ENCODE measurements at regions not wholly inside any gene's neighbourhood (a gene's known extent, or its start where the extent isn't known, plus 50 kb on each side); places are given as distances from the start of the nearest gene placed in this dataset.
A peak's percentile ranks its signal among the peaks of the same experiment; 100 is the strongest.

DNA sequence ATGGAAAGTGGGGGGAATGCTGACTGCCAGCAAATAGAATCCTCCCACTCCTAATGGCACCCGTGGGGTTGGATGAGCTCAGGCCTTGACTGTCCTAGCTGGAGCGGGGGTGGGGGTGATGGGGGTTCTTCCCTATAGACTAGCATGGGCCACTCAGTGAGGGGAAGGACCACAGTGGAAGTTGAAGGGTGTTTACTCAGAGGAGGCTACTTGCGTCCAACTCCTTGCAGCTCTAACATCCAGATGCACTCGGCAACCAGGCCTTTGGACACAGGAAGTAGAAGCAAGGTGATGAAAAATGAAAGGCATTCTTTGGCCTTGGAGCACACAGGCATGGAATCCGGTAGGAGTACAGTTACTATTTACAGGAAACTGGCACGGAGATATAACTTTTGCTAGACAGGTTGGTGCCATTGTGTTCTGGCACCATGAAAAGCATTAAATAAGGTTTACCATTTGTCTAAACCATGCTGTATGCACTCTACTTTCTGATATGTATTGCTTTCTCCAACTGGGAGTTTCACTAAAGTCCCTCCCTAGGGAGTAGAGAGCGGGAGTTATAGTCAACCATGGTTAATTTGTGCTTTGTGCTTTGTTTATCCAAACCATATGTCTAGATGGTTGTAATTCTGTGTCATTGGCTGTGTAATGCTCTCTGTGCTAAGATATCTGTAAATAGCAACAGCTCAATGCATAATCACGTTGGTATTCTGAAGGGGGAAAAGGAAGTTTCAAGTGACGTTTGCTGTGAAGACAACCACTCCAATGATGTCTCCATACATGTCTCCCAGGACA is 125.3 kb downstream of the TSHZ3 start:
- DNase-seq (ENCODE audit: low spot score): no peak
- no peak for ATAC-seq

DNA sequence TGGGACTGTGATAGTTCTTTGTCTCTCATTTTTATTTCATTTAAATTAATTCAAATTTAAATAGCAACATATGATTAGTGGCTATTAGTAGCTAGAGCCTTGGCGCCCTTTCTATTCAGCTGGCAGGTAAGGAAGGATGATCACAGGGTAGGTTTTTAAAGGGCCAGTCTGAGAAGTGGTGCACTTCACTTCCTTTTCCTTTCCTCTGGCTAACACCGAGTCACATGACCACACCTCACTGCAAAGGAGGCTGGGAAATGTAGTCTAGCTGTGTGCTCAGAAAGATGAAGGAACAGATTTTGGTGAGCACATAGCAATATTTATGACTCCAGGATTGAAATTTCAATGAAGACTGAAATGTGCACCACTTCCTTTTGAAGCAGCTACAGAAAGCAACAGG is 128.7 kb downstream of the TSHZ3 start:
- ATAC-seq (no peak), DNase-seq (ENCODE audit: low spot score) (no peak)

DNA sequence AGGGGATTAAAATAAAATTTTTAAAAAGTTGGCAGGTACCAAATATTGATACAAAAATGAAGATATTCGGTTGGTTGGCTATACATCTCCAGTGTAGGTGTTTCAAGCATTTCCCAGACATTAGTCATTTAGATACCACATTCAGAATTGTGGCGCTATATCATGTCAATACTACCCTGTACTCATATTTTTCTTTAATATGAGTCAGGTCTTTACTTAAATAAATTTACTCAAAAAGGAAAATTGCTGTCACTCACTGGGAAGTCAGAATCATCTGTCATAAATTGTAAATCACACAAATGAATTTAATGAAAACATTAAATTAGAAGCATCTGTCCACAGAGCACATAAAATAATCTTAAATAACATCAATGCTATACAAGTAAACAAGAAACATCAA is 134.2 kb downstream of the TSHZ3 start:
- DNase-seq (ENCODE audit: low spot score) (no peak), ATAC-seq (no peak)

DNA sequence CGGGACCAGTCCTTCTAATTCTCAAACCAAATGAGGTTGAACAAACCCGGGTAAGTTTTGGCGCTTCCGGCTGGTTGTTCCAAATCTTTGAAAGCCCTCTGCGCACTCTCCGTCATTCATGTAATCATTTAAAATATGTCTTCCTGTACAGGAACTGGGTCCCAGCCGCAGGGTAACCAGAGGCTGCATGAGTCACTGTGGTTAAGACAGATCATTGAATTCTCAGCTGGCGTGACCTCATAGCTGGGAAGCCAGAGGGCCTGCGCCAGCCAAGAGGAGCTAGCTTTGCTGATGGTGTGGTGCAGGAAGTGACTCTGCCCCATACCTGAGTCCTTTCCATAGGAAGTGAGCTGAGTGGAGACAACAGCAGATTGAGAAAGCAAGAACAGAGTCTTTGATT is 135.2 kb downstream of the TSHZ3 start:
- no peak for DNase-seq (ENCODE audit: low spot score)
- peak; percentile 34 for ATAC-seq

DNA sequence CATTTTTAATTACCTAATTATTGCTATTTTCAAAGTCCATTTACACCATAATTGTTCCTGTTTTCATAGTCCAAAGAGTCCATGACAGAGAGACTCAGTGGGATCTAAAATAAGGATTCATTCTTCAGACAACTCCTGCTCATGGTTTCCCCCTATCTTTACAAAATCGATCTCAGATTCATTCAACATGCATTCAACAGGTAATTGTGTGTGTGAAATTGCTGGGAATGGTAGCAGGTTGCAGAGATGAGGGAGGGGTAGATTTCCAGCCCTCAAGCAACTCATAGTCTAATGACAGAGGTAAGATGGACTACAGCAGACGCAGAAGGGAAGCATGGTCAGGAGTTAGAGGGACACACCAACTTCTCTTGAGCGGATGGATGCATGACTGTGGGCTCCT is 138.1 kb downstream of the TSHZ3 start:
- ATAC-seq (no peak), DNase-seq (ENCODE audit: low spot score) (no peak)

DNA sequence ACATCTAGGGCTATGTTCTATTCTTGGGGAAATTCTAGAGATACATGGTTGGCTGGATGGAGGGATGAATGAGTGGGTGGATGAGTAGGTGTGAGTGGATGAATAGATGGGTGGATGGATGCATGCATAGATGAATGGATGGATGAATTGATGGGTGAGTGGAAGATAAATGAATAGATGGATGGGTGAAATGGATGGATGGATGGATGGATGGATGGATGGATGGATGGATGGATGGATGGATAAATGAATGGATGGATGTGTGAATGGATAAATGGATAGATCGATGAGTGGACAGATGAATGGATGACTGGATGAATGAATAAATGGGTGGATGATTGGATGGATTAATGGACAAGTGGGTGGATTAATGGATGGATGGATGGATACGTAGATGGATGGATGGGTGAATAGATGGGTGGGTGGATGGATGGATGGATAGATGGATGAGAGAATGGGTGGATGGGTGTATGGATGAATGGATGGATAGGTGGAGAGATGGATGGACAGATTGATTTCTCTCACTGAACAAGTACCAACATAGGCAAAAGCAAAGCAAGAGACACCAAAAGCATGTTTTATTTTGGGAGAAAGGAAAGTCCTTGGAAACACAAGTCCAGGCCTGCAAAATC is 143.2 kb downstream of the TSHZ3 start:
- no peak for DNase-seq (ENCODE audit: low spot score)

DNA sequence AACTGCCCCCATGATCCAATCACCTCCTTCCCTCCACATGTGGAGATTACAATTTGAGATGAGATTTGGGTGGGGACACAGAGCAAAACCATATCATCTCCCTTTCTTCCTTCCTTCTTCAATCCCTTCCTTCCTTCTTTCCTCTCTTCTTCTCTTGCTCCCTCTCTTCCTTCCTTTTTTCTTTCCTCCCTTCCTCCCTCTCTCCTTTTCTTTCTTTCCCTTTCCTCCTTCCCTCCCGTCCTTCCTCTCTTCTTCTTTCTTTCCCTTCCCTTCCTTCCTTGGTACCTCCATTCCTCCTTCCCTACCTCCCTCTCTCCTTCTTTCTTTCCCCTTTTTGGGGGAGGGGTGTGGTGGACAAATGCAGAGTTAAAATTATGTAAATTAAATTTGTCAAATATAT is 145.1 kb downstream of the TSHZ3 start:
- DNase-seq (ENCODE audit: low spot score): no peak
- ATAC-seq: no peak

More for the DNA sequence above, 143.2 kb downstream of the TSHZ3 start:
- ATAC-seq: no peak

DNA sequence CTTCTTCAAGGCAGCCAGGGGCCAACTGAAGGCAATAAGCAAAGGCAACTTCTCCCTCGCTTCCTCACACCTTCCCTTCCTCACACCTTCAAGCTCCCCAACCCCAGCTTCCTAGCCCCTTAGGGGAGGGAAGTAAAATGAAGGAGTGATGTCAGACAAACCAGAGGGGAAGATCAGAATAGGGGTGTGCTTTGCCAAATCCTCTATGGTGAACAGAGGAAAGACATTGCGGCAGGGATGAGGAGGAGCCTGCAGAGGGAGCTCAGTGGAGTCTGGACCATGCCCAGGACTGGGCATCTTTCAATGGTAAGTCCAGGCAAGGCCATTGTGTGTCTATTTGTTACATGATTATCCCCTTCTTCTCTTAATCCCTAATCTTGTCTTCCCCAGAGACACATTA is 164.0 kb downstream of the TSHZ3 start:
- DNase-seq (ENCODE audit: low spot score) (no peak), ATAC-seq (no peak)

DNA sequence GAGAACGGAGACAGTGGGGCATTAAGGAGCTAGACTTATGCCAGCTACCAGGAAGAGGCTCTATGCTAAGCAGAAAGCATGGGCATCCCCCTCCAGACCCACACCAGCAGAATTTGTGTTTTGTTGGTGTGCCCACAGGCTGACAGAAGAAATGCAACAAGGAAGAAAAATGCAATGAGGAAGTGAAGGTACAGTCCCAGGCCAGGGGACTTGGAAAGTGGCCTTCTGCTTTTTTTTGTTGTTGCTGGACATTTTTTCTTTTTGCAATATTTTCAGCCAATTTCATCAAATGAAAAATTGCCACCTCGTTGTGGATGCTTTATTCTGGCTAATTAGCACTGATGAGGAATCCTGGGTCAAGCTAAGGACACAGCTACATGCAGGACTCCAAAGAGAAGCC is 167.7 kb downstream of the TSHZ3 start:
- DNase-seq (ENCODE audit: low spot score) (no peak), ATAC-seq (no peak)

DNA sequence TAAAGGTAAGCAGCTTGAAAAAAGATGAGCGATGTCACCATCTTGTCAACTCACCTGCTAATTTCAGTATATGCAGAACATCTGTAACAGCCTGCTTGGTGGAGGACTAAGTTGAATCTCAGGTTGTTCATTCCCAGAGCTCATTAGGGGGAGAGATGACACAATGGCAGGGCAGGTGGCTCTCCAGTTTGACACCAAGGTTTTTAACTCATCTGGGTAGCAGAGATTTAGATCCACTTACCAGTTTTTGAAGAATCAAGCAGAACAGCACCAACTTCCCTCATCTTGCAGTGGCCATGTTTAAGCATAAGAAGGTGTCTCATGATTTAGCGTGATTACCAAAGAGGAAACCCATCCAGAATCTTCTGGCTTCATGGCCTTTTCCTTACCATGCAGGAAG is 168.3 kb downstream of the TSHZ3 start:
- ATAC-seq: no peak
- no peak for DNase-seq (ENCODE audit: low spot score)

DNA sequence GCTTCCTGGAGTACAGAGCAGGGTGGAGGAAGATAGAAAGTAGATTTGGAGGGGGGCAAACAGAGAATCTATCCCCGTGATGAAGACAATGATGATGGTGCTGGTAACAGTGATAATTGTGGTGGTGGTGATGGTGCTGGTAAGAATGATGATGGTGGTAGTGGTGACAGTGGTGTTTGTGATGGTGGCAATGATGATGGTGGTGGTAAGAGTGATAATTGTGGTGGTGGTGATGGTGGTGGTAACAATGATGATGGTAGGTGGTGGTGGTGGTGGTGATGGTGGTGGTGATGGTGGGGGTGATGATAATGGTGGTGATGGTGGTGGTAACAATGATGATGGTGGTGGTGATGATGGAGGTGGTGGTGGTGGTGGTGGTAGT is 169.8 kb downstream of the TSHZ3 start:
- ATAC-seq (no peak), DNase-seq (ENCODE audit: low spot score) (no peak)

DNA sequence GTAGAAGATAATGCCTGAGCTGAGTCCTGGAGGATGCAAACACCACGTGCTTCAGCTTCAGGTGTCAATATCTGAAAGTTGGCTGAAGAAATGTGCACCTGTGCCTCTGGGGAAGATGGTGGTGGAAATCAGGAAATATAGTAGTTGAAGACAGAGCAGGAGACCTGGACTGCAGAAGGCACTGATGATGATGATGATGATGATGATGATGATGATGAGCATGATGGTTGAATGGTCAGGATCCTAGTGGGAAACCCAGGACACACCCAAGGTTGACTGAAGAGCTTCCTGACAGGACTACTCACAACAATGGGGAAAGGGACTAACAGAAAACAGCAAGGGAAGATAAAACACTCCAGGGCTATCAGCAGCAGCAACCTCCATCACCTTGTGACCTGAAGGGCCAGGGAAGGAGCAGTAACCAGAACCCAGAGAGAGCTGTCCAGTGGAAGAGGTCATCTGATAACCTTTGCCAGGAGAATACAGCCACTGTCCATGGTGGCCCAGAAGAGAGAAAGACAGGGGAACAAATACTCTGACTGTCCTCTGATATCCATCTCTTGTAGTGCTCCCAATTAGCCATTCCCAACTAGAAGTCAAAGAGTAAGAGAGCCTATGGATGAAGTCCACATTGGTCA is 170.3 kb downstream of the TSHZ3 start:
- no peak for ATAC-seq
- no peak for DNase-seq (ENCODE audit: low spot score)

DNA sequence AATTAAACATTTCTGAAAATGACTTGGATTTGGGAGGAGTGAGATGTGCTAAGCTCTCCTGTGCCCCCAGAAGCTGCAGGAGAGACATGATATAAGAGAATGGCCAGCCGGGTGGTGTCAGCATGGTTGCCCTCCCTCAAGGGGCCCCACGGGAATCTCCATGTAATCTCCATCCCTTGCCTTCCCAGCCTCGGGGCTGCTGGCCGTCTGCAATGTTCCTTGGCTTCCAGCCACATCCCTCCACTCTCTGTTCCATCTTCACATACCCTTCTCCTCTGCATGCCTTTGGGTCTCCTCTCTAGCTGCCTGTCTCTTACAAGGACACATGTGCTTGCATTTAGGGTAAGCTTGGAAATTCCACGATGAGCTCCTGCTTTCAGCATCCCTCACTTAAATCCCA is 172.0 kb downstream of the TSHZ3 start:
- DNase-seq (ENCODE audit: low spot score): no peak
- no peak for ATAC-seq

DNA sequence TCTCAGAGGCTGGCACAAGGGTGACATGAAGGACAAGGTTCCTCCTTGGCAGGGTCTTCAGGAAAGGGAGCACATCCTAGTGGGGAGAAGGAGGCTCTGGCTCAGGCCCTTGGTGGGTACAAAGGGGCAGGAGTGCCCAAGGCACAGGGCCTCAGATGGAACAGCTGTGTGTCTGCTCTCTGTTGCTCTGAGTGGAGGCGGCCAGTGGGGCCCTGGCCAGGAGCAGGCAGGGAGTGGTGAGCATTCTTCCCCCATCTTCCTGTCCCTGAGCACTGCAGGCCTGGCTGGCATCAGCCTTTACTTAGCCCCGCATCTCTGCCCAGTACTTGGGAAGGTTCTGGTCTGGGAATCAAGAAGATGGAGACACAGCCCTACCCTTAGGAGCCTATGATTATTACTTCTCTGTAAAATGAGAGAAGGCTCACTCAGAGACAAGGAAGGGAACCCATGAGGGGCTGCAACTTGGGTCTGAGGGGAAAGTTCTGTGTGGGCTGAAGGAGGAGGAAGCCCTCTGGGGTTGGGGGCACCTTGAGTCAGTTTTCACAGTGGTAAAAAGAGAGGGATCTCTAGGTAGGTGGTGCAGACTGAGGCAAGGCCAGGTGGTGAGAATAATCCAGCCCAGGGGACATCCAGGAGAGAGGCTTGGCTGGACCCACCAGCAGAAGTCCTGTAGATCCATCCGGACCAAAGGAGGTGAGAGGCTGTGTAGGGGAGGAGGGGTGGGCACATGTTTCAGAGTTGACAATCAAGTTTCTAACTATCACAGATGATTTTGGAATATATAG is 173.5 kb downstream of the TSHZ3 start:
- DNase-seq (ENCODE audit: low spot score): no peak
- ATAC-seq: no peak

DNA sequence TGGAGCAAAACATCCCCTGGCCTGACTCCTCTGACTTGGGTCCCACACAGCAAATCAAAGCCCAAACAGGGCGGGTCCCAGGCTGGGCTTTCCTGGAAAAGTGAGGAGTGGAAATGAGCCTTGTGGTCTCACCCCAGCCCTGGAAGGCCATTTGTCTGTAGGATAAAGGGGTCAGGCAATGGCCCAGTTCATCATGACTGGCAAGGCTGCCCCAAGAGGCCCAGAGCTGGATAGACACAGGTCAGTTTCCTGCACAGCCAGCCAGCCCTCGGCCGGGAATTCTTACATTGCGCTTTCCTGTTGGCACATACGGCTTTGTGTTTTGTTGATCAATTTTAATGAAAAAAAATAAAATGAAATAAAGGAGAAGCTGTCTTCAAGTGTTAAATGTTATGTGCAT is 174.3 kb downstream of the TSHZ3 start:
- no peak for ATAC-seq

DNA sequence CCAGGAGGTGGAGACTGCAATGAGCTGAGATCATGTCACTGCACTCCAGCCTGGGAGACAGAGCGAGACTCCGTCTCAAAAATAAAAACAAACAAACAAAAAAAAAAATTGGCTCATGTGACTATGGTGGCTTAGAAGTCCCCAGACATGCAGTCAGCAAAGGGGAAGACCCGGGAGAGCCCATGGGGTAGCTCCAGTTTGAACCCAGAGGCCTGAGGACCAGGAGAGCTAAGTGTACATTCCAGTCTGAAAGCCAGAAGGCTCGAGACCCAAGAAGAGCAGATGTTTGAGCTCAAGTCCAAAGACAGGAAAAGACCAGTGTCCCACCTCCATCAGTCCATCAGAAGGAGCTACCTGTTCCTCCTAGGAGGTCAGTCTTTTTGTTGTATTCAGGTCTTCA is 175.2 kb downstream of the TSHZ3 start:
- no peak for DNase-seq (ENCODE audit: low spot score)
- no peak for ATAC-seq

More for the DNA sequence above, 174.3 kb downstream of the TSHZ3 start:
- no peak for DNase-seq (ENCODE audit: low spot score)

DNA sequence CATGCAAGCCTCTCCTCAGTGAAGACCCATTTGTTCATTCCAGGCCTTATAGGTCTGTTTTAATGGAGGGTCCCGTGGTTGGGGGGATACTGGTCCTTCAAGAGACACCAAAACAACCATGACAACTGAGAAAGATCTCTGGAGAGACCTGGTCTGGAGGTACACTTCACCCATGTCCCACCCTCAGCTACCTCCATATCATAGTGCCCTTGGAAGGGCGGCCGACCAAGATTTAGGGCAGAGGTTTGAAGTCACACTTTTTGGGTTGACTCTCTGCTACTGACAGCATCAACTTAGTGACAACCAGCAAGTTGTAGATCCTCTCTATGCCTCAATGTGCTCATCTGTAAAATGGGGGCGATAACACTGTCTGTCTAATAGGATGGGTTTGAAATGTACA is 177.3 kb downstream of the TSHZ3 start:
- DNase-seq (ENCODE audit: low spot score): no peak
- no peak for ATAC-seq

DNA sequence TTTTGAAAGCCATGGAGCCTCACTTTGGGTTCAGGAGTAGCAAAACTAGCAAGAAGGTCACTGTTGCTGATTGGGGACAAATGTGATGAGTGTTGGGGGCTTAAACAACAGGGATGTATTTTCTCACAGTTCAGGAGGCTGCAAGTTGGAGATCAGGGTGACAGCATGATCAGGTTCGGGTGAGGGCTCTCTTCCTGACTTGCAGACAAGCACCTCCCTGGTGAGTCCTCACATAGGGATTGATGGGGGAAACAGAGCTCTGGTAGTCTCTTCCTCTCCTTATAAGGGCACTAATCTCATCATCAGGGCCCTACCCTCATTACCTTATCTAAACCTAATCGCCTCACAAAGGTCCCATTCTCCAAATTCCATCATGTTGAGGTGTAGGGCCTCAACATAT is 179.2 kb downstream of the TSHZ3 start:
- ATAC-seq (no peak), DNase-seq (ENCODE audit: low spot score) (no peak)

DNA sequence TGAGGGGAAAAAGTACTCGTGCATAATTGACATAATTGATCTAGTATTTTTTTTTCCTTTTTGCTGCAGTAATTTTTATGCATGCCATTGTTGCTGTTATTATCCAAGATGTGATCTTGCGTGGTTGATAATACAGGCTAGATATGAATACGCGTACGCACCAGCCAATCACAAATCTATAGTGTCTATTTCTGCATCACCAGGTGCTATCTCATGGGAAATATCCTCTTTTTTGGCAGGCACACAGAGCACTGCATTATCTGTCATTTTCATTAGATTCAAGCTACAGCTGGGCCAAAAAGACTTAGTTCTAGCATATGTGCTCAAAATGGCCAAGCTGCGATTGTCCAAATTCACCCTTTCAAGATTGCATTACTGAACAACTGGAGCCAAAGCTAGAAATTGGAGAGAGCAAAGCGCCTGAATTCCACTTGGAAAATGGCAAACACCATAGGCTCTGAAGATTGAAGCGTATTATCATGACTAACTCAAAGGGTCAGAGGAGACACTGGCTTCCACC is 181.1 kb downstream of the TSHZ3 start:
- no peak for DNase-seq (ENCODE audit: low spot score)
- ATAC-seq: no peak

DNA sequence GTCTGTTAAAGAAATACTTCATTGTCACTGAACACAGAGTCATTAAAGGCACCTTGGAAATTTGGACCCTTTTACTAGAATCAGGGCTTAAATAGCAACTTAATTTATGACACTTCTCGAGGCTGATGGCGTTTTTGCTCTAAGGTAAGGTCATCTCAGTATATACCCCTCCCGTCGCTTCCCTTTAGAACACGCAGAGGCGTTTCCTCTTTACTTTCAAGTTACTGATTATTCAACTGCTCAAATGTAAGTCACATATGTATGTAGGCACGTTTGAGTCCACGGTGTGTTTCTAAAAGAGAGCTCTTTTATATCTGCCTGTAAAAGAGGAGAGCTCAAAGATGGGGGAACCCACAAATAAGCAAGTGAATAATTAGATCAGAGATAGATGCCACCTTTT is 181.5 kb downstream of the TSHZ3 start:
- ATAC-seq (no peak), DNase-seq (ENCODE audit: low spot score) (no peak)

DNA sequence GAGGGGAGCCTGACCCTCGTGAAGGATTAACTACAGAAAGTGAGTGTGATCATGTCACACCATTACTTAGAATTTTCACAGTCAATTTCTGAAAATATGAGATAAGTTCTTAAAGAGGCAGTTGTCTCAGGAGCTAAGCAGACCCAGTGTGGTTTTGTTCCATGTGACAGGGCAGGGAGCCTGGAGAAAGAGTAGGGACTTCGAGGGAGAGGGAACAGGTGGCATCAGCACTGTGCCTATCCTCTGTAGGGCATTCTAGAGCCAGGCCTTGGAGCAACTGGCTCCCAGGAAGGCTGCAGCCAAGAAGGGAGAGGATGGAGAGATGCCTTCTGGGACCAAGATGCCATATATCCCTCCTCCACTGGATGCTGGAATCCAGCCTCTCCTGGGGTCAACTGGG is 183.0 kb downstream of the TSHZ3 start:
- DNase-seq (ENCODE audit: low spot score): no peak
- no peak for ATAC-seq

All from left lobe of liver (tissue), 2 donors.